OCI-M2 (cell line): ENCODE measurements at regions not wholly inside any gene's neighbourhood (a gene's known extent, or its start where the extent isn't known, plus 50 kb on each side); places are given as distances from the start of the nearest gene placed in this dataset.
"Not testable (repeated sequence)": the region's sequence is repeated elsewhere in the genome, so short reads cannot be mapped to it uniquely, and the experiment has no call there.

Experiments used
- DNase-seq: peaks from one replicate; lab custom pipeline; 2025; ENCODE audit not compliant: unreplicated experiment; lab: John Stamatoyannopoulos, UW

GRCh38 chr12:124159655-124160054, 135.2 kb upstream of the RFLNA start:
- no peak for DNase-seq

- DNase-seq = no peak
These were observed 134.7 kb upstream of the RFLNA start for GRCh38 chr12:124160097-124160756.

GRCh38 chr12:124161402-124161801, 133.5 kb upstream of the RFLNA start:
- DNase-seq = not testable (repeated sequence)

GRCh38 chr12:124162151-124163110, 132.5 kb upstream of the RFLNA start:
- no peak for DNase-seq

- DNase-seq = no peak
These were observed 129.2 kb upstream of the RFLNA start for GRCh38 chr12:124165695-124166094.

- DNase-seq = no peak
These were observed 127.8 kb upstream of the RFLNA start for GRCh38 chr12:124167141-124167540.

DNA sequence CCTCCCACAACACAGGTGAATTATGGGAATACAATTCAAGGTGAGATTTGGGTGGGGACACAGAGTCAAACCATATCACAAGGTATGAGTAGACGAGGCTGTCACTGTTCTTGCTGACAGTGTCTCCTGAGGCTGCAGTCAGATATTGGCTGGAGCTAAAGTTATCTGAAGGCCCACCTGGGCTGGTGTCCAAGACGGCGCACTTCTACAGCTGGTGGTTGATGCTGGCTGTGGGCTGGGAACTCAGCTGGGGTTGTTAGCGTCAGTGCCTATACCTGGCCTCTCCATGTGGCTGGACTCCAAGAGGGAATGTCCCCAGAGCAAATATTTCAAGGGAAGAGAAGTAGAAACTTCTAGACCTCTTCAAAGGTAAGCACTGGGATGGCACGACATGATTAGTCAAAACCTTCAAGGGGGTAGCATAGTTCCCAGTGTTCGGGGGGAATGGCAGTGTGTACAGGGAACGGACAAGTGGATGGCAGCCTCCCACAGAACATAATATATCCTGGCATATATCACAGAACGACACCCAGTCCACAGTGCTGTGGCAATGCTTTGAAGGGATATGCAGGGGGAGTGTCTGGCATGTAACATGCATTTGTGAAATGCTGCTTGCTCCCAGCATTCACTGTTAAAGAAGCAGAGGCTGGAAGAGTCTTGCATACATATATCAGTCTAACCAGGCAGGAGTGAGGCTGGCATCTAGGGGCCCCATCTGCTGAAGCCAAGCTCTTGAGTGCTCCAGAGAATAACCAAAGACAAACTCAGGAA, 126.7 kb upstream of the RFLNA start:
- no peak for DNase-seq

- DNase-seq = no peak
These were observed 125.2 kb upstream of the RFLNA start for GRCh38 chr12:124169577-124170284.

DNA sequence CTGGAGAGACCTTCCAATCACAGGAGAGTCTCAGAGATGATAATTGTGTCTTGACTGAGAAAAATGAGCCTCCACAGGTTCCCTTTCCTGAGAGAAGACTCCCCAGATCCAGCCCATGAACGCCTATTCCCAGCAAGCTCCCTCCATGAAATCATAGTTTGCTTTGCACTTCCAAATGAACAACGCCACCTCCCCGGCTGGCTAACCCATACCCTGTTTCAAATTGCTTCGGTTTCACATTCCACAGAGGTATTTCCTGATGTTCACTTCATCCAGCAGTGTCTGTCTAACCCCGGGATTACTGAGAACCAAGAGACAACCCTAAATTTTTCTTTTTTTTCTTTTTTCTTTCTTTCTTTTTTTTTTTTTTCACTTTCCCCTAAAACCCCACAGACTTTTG, 124.1 kb upstream of the RFLNA start:
- no peak for DNase-seq

DNA sequence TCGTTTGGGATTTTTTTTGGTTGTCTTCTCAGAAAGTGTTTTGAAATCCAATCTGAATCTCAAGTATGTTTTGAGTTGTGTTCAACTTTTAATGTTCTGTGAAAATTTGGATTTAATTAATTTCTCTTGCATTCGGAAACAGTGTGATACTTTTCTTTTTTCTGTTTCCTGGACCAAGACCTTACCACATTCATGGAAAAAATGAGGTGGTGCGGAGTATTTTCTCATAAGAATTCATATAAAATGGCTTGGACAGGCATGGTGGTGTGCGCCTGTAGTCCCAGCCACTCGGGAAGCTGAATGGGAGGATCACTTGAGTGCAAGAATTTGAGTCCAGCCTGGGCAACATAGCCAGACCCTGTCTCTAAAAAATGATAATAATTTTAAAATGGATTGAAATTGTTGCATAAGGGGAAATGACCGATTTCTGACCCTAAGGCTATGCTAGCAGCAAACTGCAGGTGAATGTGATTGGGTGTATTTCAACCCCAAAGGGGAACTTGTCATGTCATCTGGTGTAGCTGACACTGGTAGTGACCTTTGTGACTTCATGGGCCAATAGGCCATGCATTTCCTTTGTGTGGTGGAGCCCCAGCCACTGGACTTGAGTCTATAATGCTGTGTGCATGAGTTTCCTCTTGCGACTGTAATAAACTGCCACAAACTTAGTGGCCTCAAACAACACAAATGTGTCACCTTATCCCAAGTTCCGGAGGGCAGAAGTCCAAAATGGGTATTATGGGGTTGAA, 123.5 kb upstream of the RFLNA start:
- no peak for DNase-seq

- DNase-seq = no peak
These were observed 122.3 kb upstream of the RFLNA start for GRCh38 chr12:124172636-124173035.

- DNase-seq = no peak
These were observed 121.2 kb upstream of the RFLNA start for GRCh38 chr12:124173692-124174091.

GRCh38 chr12:124174451-124175348, 120.2 kb upstream of the RFLNA start:
- DNase-seq = no peak

DNA sequence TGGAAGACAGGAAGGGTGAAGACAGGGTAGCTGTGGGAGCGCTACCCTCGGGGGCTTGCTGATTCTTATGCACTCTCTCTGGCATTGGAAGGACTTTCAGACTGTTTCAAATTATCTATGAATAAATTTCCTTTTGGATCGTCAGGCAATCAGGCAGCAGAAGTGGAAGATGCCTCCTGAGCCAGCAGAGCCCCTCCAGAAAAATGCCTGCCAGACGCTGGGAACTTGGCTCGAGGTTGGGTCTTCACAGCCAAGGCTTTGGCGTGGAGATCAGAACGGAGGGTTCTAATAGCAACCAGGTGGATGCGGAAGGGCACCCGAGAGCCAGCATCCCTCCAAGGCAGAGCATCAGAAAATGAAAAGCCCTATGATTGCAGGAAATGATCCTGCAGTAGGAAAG, 119.2 kb upstream of the RFLNA start:
- no peak for DNase-seq

GRCh38 chr12:124177276-124177950, 117.5 kb upstream of the RFLNA start:
- no peak for DNase-seq

DNA sequence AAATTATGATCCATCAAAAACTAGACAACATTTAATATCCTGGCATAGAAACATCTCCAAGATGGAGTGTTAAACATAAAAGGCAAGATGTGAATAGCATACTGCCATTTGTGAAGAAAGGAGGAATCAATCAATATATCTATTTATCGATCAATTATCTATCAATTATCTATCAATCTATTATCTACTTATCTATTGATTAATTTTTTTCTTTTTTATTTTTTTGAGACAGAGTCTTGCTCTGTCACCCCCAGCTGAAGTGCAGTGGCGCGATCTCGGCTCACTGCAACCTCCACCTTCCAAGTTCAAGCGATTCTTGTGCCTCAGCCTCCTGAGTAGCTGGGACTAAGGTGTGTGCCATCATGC, 117.0 kb upstream of the RFLNA start:
- no peak for DNase-seq

DNA sequence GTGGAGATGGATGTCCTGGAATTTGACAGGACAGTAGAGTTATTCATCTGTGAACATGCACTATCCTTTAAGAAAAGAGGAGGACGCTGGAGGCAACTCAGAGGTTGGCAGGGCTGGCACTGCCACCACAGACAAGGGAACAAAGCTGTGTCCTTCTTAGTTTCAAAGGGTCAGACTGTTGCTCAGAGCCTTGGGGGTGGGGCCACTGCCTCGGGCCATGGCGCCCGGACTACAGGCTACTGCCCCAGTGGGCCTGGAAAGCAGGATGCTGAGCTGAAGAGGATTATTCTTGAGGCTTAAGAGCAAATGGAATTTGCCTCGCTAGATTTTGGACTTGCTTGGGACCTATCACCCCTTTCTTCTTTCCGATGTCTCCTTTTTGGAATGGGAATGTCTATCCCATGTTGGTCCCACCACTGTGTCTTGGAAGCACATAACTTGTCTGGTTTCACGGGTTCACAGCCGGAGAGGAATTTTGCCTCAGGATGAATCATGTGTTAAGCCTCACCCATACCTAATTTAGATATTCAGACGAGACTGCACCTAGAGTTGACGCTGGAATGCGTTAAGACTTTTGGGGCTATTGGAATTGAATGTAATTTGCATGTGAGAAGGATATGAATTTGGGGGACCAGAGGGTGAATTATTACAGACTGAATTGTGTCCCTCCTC, 114.8 kb upstream of the RFLNA start:
- DNase-seq = no peak

GRCh38 chr12:124183172-124183571, 111.7 kb upstream of the RFLNA start:
- DNase-seq = no peak
